COLO829 (cell line): ENCODE measurements at regions not wholly inside any gene's neighbourhood (a gene's known extent, or its start where the extent isn't known, plus 50 kb on each side); places are given as distances from the start of the nearest gene placed in this dataset.
A peak's percentile ranks its signal among the peaks of the same experiment; 100 is the strongest.

Source experiments
- DNase-seq: peaks from one replicate; pipeline ENCODE4 v3.0.0; 2012; ENCODE audit warnings: low spot score

- DNase-seq: no peak
These were observed 90.1 kb upstream of the PREP start for GRCh38 chr6:105492706-105493673.

- DNase-seq: no peak
These were observed 86.3 kb upstream of the PREP start for GRCh38 chr6:105489216-105489530.

- no peak for DNase-seq
These were observed 85.8 kb upstream of the PREP start for GRCh38 chr6:105488516-105489215.

- DNase-seq: no peak
These were observed 84.3 kb upstream of the PREP start for GRCh38 chr6:105487040-105487790.

GRCh38 chr6:105485456-105485855, 82.6 kb upstream of the PREP start:
- DNase-seq: no peak

GRCh38 chr6:105484238-105485161, 81.6 kb upstream of the PREP start:
- peak; percentile 33 for DNase-seq

GRCh38 chr6:105483492-105483891, 80.6 kb upstream of the PREP start:
- peak; percentile 50 for DNase-seq

GRCh38 chr6:105482921-105483320, 80.0 kb upstream of the PREP start:
- no peak for DNase-seq

GRCh38 chr6:105482227-105482844, 79.5 kb upstream of the PREP start:
- no peak for DNase-seq

- no peak for DNase-seq
These were observed 74.1 kb upstream of the PREP start for GRCh38 chr6:105476978-105477377.

GRCh38 chr6:105474234-105474633, 71.4 kb upstream of the PREP start:
- peak; percentile 65 for DNase-seq

- DNase-seq: no peak
These were observed 67.1 kb upstream of the PREP start for GRCh38 chr6:105469946-105470345.

GRCh38 chr6:105468850-105469249, 66.0 kb upstream of the PREP start:
- DNase-seq: no peak

GRCh38 chr6:105460860-105461259, 58.0 kb upstream of the PREP start:
- DNase-seq: no peak

- peak; percentile 29 for DNase-seq
These were observed 57.0 kb upstream of the PREP start for GRCh38 chr6:105459864-105460263.

GRCh38 chr6:105459049-105459448, 56.2 kb upstream of the PREP start:
- no peak for DNase-seq

- DNase-seq: no peak
These were observed 55.7 kb upstream of the PREP start for GRCh38 chr6:105458551-105458950.

GRCh38 chr6:105458084-105458483, 55.2 kb upstream of the PREP start:
- no peak for DNase-seq

- DNase-seq: peak; percentile 50
These were observed 51.1 kb upstream of the PREP start for GRCh38 chr6:105453968-105454367.

GRCh38 chr6:105452924-105453756, 50.3 kb upstream of the PREP start:
- DNase-seq: peak; percentile 59
